ENCODE measurements at regions not wholly inside any gene's neighbourhood (a gene's known extent, or its start where the extent isn't known, plus 50 kb on each side); places are given as distances from the start of the nearest gene placed in this dataset.
"Not testable (repeated sequence)": the region's sequence is repeated elsewhere in the genome, so short reads cannot be mapped to it uniquely, and the experiment has no call there.

DNA sequence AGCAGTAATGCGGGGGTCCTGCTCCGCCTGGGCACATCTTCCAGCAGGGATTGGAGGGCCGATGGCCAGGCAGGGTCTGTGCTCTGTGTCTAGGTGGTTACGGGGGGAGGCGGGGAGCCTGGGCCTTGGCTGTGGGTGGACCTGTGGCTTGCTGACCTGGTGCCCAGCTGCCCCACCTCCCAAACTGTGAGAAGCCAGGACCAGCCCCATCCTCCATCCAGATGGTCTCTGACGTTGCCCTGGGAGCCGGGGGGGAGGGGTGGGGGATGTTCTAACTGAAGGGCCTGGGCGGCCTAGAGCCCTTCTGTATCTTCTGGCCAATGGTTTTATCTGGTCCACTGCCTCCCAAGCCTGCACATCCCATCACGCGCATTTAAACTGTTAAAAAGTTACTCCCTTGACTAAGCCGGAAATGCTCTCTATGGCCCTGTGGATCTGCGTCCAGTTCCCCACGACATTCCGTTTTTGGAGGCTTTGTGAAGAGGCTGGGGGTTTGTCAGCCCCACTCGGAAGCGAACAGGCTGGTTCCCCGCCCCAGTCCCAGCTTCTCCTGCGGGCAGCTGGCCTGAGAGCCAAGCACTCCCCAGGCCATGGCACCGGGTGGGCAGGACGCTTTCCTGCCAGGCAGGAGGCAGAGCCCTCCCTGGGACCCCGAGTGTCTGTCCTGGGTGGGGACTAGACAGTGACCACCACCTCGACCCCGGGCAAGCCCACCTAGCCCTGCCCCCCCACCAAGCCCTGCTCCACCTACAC is 143.6 kb downstream of the IGLL1 start:
- TF ChIP-seq POLR2A (IDR thresholded peaks at IDR 0.05; ENCODE audit: low read length); GATA1 (IDR thresholded peaks at IDR 0.05; ENCODE audit: low read depth, low read length): not testable (repeated sequence)
